NOMO-1 (cell line): ENCODE measurements at regions not wholly inside any gene's neighbourhood (a gene's known extent, or its start where the extent isn't known, plus 50 kb on each side); places are given as distances from the start of the nearest gene placed in this dataset.
"Not testable (repeated sequence)": the region's sequence is repeated elsewhere in the genome, so short reads cannot be mapped to it uniquely, and the experiment has no call there.

Experiments
- DNase-seq, 2 experiments: peaks; one replicate each; lab custom pipeline; 2025; ENCODE audit not compliant: unreplicated experiment in 2 of 2; lab: John Stamatoyannopoulos, UW

DNA sequence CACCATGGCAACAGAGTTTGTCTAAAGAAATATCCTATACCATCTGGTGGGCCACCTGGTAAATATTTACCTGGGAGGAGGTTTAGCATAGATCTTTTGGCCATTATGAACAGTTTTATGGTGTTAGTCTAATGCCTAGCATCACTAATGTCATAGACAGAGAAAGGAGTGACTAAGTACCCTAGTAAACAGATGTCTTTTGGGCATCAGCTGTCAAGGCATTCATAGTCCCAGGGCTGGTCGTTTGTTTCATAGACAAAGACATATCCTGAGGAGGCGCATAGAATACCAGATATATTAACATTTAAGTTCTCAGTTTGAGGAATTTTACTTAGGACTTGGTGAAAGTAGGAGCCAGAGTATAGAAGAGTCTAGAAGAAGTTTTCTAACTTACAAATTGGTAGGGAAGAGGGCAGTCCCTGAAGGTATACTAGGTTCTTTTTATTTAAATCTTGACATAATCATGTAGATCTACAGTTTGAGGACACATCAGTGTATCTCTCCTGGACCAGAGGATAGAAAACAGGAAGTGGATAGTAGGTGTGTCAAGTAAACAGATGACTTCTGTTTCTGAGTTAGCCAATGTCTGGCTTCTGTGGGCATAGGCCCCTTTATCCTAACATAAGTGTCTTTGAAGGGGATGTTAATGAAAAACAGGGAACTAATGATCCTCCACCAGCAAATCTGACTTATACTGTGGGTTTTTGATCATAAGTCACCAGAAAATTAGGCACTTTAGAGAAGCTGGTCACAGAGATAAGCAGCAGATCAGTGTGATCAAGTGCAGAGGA lies 105.0 kb upstream of the PRSS3 start:
- DNase-seq: peak; percentile 26 to 69

DNA sequence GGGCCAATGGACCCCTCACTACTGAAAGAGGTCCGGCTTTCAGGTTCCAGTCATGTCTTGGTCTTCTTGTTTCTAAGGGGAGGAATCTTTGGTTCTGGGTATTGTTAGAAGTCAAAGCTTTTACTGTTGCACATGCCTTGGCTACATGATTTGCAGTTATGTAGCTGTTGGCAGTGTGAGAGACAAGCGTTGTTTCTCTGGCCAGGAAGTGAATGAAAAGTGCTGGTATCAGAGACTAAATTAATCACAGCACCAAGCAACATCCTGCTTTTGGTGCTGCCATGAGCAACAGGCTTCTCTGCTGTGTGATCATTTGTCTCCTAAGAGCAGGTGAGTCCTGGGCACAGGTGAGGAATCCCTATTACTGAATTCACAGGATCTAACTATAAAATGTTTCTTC lies 100.1 kb upstream of the PRSS3 start:
- no peak for DNase-seq

DNA sequence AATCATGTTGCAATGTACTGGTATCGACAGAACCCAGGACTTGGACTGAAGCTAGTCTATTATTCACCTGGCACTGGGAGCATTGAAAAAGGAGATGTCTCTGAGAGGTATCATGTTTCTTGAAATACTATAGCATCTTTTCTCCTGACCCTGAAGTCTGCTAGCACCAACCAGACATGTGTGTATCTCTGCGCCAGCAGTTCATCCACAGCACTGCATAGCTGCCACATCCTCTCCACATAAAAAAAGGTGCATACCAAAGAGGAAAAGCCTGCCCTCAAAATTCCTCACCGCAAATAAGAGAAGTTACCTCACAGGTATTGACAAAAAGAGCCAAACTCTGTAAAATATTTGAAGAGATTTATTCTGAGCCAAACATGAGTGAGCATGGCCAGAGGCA lies 99.5 kb upstream of the PRSS3 start:
- no peak for DNase-seq

DNA sequence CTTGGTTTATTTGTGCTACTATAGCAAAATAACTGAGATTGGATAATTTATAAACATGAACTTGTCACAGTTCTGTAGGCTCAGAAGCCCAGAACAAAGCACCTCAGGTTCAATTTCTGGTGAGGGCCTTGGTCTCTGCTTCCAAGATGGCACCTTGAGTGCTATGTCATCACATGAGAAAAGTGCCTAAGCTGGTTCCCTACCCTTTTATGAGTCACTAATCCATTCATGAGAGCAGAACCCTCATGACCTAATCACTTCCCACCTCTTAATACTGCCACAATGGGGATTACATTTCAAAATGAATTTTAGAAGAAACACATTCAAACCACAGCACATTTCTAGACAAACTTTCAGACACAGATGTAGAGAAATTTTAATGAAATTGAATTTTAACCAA lies 98.2 kb upstream of the PRSS3 start:
- DNase-seq: no peak

DNA sequence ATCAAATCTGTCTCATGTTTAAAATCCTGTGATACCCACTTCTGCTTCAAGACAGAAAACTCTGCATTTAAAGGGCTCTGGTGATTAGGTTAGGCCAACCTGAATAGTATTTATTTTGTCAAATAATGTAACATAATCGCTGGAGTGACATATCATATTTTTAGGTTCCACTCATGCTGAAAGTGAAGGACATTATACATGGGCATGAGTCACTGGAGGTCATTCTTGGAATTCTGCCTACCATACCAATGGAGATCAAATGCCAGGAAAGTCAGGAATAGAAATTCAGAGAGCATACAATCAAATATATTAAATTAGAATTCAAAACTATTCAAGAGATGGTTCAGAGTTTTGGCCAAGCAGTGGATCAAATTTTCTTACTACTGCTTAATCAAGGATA lies 97.1 kb upstream of the PRSS3 start:
- DNase-seq: no peak

DNA sequence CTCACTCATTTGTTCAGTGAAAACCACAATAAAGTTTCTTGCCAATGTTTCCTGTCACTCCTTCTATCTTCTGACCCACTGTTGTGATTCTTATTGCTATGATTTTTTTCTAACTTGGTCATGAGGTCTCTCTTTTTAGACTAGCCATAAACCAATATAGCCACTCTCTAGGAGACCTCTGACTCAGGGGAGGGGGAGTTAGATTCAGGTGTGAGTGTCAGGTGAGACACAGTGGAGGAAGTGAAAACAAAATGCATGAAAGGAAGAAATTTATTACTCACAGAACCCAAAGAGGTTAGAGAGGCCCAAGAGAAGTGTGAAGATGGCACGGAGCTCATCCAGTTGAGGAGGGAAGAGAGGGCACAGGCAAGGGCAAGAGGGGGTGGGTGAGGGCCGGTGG lies 94.4 kb upstream of the PRSS3 start:
- DNase-seq: not testable (repeated sequence)

DNA sequence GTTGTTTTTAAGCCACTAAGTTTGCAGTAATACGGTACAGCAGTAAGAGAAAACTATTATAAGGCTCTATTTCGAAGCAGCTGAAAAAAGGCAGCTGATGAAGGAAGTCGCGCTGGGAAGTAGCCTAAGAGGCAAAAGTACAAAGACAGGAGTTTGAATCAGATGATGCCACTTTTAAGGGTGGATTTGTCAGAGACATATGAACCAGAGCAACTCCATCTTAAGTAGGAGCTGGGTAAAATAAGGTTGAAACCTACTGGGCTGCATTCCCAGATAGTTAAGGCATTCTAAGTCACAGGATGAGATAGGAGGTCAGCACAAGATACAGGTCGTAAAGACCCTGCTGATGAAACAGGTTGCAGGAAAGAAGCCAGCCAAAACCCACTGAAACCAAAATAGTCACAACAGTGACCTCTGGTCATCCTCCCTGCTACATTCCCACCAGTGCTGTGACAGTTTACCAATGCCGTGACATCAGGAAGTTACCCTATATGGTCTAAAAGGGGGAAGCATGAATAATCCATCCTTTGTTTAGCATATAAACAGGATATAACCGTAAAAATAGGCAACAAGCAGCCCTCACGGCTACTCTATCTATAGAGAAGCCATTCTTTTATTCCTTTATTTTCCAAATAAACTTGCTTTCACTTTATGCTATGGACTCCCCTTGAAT lies 91.8 kb upstream of the PRSS3 start:
- DNase-seq: peak in 1 of 2 experiments; percentile 41

DNA sequence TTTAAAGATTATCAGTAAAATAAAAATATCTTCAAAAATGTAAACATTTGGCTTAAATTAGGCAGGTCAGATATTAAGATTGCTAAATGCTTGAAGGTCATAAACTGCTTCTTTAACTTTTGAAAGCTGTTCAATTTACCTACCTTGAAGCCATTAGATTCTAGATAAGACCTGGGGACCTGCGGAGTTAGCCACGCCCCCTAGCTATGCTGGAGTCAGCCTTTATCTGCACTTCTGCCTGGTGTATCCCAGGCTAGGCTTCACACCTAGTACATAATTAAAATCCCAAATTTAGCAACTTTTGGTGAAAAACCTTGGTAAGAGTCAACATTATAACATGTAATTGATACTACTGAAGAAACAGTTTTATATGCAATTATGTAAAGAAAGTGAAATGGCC lies 89.9 kb upstream of the PRSS3 start:
- not testable (repeated sequence) for DNase-seq

DNA sequence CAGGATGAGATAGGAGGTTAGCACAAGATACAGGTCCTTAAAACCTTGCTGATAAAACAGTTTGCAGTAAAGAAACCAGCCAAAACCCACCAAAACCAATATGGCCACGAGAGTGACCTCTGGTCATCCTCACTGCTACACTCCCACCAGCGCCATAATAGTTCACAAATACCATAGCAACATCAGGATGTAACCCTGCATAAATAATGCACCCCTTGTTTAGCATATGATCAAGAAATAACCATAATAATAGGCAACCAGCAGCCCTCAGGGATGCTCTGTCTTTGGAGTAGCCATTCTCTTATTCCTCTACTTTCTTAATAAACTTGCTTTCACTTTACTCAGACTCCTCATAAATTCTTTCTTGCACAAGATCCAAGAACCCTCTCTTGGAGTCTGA lies 86.9 kb upstream of the PRSS3 start:
- DNase-seq: no peak

DNA sequence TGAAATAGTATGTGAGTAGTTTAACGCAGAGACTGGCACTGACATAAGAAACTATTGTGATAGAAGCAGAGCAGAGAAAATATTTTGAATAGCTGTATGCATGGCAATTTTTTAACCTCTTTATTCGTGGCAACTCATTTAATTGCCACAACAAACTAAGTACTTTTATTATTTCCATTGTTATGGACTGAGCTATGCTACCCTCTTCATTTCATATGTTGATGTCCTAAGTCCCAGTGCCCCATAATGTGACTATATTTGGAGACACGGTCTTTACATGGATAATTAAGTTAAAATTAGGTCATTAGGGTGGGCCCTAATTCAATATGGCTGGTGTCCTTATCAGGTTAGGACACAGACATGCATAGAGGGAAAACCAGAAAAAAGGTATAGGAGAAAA lies 86.1 kb upstream of the PRSS3 start:
- no peak for DNase-seq

DNA sequence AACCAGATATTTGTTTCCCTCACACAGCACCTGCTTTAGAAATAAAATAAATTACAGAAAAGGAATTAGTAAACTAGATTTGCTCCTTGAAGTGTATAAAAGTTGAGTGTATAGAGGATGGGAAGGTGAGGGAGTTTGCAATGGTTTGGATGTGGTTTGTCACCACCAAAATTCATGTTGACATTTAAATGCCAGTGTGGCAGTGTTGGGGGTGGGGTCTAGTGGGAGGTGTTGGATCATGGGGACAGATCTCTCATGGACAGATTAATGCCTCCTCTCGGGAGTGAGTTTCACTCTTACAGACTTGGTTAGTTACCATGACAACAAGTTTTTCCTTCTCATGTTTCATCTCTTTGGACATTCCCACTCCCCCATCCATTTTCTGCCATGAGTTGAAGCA lies 83.9 kb upstream of the PRSS3 start:
- not testable (repeated sequence) for DNase-seq

DNA sequence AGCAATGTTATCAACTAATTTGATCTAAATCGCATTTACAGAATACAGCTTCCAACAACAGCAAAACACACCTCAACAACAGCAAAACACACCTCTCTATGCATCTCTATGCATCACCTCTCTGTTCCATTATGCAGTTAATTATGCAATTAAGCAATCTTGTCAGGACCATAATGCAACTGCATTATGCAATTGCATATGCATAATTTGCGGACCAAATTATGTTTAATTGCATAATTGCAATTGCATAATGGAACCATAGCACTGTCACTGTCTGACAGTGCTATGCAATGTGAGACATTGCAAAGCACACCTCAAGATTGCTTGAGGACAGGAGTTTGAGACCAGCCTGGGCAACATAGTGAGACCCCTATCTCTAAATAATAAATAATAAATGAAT lies 80.4 kb upstream of the PRSS3 start:
- DNase-seq: peak; percentile 85 to 97

DNA sequence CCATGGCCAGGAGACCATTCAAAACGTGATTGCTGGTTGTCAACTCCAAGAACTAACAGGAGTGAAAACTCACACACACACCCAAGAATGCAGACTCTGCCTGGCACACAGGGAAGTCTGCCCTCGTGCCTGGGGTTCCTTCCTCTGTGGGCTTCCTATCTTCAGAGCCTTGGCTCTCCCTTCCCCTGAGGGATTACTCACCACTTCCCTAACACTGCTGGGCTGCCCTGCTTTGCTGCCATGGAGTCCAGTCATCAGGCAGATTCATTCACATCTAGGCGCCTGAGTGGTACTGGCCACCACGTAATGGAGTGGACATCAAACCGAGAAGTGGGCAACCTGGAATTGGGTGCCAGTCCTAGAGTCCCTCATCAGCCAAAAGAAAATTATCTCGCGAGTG lies 76.4 kb upstream of the PRSS3 start:
- DNase-seq: peak in 1 of 2 experiments; percentile 21

DNA sequence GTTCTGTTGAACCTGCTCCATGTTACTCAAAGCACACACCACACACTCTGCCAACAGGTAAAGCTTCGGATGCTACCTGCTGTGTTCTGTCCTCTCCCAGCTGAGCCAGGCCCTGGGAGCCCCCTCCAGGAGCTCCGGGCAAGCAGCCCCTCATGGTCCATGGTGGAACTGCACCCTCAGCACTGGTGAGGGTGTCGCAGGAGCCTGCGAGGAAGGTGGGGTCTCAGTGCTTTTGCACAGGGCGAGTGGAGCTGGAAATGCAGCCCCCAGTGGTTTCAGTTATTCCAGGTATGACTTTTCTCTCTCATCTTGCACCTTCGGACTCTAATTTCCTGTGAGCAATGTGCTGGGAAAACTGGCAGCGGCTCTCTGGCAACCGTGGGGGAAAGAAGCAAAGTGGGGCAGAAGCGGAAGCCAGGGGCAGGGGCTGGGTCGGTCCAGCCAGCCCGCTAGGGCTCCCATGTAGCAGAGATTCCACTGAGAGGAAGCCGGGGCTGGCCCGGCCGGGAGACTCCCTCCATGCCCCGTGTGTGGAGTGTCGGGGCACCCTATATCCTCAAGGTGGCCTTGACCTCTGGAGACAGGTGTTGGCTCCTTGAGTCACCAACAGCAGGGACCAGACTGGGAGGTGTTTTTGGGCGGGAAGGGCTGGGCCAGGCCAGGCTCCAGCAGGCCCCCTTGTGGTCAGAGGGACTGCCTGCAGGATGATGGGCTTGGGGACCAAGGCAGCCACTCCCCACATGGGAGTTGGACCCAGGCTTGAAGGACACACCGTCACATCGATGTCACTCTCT lies 75.6 kb upstream of the PRSS3 start:
- DNase-seq: peak; percentile 25 to 70

DNA sequence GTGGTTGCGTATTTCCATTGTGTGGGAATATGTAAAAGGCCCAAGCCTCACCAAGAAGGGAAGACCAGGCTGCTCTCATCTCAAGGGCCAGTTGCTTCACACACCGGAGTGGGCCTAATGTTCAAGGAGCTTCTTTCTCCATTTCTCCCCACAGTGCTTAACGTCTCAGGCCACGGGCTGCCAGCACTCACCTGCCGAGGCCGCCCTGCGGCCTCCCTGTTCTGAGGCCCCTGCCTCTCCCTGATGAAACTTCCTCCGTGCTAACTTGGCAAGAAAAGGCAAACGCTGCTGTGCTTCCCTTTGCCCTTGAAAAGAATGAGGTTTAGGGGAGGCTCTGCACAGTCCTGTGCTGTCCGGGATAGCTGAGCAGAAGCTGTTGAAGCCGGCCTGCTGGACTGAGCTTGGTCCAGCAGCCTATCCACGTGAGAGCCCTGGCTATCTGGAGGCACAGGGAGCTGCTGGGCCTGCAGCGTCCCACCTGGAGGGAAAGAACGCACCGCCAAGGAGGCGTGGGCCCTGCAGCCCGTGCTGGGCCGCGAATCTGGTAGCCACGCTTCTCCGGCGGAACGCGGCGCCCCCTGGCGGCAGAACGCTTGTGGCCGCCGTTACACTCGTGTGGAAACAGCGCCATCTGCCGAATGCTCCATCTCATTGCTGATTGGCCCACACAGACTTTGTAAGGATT lies 73.5 kb upstream of the PRSS3 start:
- peak; percentile 72 to 82 for DNase-seq

DNA sequence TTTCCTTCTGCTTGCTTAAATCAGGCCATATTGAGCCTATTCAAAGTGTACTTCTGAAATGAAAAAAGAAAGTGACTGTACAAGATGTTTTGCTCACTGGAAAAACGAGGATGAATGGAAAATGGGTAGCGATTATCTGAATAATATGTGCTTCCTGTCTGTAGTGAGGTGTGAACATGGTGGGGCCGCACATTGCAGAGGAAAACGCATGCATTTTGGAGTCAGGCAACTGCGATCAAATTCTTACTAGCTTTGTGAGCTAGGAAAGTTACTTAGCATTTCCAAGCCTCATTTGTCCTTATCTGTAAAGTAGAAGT lies 73.0 kb upstream of the PRSS3 start:
- DNase-seq: no peak

DNA sequence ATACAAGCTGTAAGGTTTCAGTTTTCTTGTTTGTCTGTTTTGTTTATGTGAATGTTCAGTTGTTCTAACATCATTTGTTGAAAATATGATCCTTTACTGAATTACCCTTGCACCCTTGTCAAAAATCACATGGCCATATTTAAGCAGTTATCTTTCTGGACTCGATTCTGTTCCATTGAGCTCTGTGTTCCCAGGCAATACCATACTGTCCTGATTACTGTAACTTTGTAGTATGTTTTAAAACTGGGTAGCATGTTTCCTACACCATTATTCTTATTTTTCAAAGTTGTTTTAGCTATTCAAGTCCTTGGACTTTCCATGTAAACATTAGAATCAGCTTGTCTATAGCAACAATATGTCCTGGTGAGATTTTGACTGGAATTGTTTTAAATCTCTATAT lies 66.7 kb upstream of the PRSS3 start:
- no peak for DNase-seq

DNA sequence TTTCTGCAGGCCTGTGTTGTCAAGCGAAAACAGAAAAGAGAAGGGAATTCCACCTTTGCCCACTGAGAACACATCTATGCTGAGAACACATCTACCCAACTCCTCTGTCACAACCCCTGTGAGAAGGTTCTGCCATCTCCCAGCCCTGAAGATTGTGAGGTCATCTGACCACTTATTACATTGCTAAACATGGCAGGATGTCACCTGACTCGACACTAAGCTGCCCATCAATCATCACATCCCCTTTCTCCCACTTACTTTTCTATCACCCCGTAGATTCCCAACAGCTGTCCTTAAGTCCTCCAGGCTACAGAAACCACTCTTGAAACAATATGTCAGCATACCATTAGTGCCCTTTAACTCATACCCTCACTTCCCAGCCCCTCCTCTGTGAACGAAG lies 64.2 kb upstream of the PRSS3 start:
- DNase-seq: no peak

DNA sequence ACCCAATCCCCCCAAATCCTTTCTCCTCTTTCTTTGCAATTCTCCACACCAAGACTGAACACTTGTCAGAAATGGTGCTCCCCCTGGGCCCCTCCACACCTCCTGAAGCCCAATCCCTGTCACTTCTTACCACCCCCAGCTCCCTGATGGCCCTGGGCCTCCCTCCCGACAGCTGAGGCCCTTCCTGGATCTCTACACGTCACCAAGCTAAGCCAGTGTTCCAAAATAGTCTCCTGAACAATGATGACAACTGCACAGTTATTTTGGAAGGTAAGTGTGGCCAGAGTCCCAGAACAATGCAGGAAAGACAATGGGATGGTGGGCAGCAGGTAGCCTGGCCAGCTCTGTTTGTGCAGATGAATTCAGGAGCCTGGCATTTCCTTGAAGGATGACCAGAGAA lies 63.7 kb upstream of the PRSS3 start:
- DNase-seq: no peak

DNA sequence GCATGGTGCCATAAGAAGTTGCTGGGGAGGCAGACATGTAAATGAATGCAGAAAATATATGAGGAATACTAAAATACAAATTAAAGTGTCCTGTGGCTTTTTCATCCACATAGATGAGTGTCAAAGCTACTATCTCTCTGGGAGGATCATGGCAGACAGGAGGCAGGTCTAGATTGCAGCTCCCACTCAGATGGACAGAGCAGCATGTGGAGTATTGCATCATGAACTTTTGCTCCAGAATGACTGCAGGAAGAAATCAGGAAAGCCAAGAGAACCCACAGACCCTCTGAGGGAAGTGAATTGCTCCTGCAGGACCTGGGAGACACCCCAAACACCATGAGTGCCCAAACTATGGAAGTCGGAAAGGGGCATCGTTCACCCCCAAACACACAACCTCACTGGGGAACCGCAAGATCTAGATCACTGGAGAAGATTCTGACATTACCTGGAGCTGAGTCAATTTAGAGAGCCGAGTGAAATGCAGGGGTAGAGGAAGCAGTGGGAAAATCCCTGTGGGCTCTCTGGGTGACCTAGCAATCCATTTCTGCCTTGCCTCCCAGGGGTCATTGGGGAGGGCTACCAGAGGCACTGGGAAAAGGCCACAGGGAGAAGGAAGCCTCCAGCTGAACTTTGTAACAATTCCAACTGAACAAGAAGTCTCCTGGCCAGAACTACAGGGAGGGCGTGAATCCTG lies 61.0 kb upstream of the PRSS3 start:
- not testable (repeated sequence) for DNase-seq
